ENCODE measurements at regions not wholly inside any gene's neighbourhood (a gene's known extent, or its start where the extent isn't known, plus 50 kb on each side); places are given as distances from the start of the nearest gene placed in this dataset.

DNA sequence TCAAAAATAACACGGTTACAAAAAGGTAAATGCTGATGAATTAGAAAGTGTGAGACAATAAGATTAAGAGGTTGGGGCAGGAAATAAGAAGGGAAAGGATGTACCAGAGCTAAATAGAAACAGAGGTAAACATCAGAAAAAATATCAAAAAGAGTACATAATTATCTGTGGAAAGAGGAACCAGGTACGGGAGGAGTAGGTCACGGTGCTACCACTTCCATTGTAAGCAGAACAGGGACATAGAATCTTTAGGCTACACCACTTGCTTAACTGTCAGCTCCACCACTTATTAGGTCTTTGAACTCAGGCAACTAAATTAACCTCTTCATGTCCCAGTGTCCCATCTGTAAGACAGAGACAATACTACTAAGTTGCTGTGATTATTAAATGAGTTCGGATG is 350.3 kb downstream of the LRATD1 start:
- TF ChIP-seq GATA2 (IDR thresholded peaks at IDR 0.05; ENCODE audit: low read depth, low read length): no peak
- no peak for TF ChIP-seq GATA3 (IDR thresholded peaks at IDR 0.05; ENCODE audit: low read depth, low read length)

- TF ChIP-seq GATA2 (IDR thresholded peaks at IDR 0.05; ENCODE audit: low read depth, low read length) (no peak), GATA3 (IDR thresholded peaks at IDR 0.05; ENCODE audit: low read depth, low read length) (no peak)
Observed at GRCh38 chr2:14988600-14988999, 356.1 kb downstream of the LRATD1 start.

DNA sequence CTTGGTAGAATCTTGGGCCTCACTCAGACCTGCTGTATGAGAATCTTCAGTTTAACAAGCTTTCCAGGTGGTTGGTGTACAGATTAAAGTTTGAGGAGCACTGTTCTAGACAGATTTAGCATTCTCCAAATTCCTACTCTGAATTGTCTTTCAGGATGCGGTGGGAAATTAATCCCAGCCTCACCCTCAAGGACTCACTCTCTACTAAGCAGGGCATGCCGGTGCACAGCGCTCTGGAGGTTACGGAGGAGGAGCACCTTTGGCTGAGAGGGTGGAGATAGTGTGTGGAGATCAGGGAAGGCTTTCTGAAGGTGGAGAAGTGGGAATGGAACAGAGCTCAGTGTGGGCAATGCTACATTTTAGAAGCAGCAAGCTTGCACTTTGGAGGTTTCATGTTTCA is 359.2 kb downstream of the LRATD1 start:
- TF ChIP-seq GATA2 (IDR thresholded peaks at IDR 0.05; ENCODE audit: low read depth, low read length) (no peak), GATA3 (IDR thresholded peaks at IDR 0.05; ENCODE audit: low read depth, low read length) (no peak)

DNA sequence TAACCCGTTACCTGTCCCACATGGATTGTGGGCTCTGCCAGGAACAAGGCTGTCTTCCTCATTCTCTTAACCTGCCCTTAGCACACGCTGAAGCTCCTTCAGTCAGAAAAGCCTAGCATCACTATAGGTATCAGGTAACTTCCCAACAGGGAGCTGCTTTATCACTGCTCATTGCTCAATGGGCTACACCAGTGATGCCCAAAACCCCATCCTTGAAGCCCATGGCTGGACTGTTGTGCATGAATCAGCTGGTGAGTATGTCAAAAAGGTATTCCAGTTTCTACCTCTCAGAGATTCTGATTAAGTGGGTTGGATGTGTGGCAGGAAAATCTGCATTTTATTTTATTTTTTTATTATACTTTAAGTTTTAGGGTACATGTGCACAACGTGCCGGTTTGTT is 362.2 kb downstream of the LRATD1 start:
- TF ChIP-seq GATA3 (IDR thresholded peaks at IDR 0.05; ENCODE audit: low read depth, low read length) (no peak), GATA2 (IDR thresholded peaks at IDR 0.05; ENCODE audit: low read depth, low read length) (no peak)

DNA sequence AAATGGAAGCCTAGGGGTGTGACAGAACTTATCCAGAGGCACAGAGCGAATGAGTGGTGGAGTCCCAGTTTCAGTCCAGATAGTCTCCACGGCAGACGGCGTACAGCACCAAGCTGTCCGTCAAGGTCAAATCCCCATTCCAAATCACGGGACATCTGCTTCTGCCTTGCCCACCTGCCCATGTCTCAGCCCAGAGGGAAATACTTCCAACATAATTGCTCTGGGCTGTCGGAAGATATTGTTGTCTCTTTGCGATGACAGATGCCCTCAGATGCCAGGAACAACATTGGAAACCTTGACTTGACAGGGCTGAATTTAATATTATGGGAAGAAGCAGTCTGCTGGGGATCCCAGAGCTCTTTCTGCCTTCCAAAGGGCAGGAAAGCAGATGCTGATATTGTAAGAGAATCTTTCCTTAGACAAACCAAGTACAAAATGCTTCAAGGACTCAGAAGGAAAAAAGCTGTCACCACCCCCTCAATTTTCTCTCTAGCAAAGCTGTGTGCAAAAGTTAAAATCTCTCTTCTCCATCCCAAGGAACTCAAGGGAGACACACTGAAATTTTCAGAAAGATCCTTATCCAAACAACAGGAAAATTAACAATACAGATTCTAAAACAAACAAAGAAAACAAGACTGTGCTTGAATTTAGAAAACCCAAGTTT is 364.0 kb downstream of the LRATD1 start:
- TF ChIP-seq GATA3 (IDR thresholded peaks at IDR 0.05; ENCODE audit: low read depth, low read length) (no peak), GATA2 (IDR thresholded peaks at IDR 0.05; ENCODE audit: low read depth, low read length) (no peak)

DNA sequence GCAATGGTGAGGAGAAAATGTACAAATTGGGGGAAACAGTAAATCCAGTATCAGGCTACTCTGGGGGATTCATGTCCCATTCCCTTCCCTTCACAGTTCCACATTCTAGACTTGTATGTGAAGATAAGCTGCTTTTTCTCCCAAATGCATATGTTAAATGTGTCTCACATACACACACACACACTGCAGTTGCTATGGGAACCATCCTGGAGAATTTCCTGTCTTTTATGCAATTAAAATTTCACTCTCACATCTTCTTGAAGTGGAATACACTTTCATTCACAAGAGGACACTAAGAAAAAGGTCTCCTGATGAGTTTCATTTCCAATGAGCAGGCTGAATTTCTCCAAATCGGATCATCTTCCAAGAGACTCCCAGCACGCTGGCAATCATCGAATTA is 366.0 kb downstream of the LRATD1 start:
- TF ChIP-seq GATA3 (IDR thresholded peaks at IDR 0.05; ENCODE audit: low read depth, low read length): no peak
- no peak for TF ChIP-seq GATA2 (IDR thresholded peaks at IDR 0.05; ENCODE audit: low read depth, low read length)

- TF ChIP-seq GATA2 (IDR thresholded peaks at IDR 0.05; ENCODE audit: low read depth, low read length) (no peak), GATA3 (IDR thresholded peaks at IDR 0.05; ENCODE audit: low read depth, low read length) (no peak)
Observed at GRCh38 chr2:14999114-14999661, 366.7 kb downstream of the LRATD1 start.

DNA sequence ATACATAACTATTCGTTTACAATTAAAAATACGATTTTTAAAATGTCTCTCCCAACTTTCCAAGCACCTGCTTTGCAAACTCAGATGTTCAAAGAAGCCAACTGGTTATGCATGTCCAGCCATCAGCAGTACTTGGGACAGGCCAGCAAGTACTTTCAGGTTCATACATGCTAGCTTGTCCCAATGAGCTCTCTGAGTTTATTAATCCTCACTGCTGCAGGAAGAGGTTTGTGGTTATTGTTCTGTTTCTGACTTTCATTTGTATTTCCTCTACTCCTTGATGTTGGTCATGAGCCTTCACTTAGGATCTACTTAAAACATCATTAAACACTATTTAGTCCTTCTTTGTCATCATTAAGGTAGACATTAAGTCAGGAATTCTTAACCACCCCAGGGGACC is 374.1 kb downstream of the LRATD1 start:
- TF ChIP-seq GATA2 (IDR thresholded peaks at IDR 0.05; ENCODE audit: low read depth, low read length) (no peak), GATA3 (IDR thresholded peaks at IDR 0.05; ENCODE audit: low read depth, low read length) (no peak)

DNA sequence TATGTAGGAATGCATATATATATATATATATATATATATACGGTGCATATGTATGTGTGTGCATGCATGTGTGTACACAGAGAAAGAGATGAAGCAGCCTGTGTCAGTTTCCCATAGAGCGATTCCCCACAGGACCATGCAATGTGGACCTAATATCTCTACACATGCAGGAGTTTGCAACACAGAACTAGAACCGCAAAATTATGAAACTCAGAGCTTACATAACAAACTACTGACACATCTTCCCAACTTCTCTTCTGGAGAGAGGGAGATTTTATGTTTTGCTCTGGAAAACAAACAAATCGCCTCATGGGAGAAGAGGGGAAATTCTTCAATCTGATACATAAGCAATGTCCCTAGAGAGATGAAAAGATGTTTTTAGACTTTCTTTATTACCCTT is 377.2 kb downstream of the LRATD1 start:
- TF ChIP-seq GATA3 (IDR thresholded peaks at IDR 0.05; ENCODE audit: low read depth, low read length): no peak
- TF ChIP-seq GATA2 (IDR thresholded peaks at IDR 0.05; ENCODE audit: low read depth, low read length): no peak

DNA sequence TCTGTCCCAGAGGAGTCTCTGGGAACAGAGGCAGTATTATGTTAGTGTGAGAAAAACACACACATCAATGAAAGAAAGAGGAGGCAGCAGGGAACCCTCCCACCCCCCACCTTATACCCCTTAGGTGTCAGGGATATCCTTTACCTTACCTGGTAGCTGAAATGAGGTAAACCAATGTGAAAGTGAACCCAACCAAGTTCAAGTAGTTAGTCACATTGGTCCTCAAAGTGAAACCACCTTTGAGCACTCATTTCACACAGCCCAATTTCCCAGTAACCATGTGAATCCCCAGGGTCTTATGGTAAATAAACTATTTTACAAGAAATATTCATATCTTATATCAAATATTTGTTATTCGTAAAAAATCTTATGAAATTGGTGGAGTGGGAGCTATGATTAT is 377.8 kb downstream of the LRATD1 start:
- TF ChIP-seq GATA3 (IDR thresholded peaks at IDR 0.05; ENCODE audit: low read depth, low read length): no peak
- TF ChIP-seq GATA2 (IDR thresholded peaks at IDR 0.05; ENCODE audit: low read depth, low read length): no peak

- TF ChIP-seq GATA3 (IDR thresholded peaks at IDR 0.05; ENCODE audit: low read depth, low read length) (no peak), GATA2 (IDR thresholded peaks at IDR 0.05; ENCODE audit: low read depth, low read length) (no peak)
Observed at GRCh38 chr2:15018814-15019213, 386.3 kb downstream of the LRATD1 start.

GRCh38 chr2:15023221-15023620 is 390.7 kb downstream of the LRATD1 start:
- no peak for TF ChIP-seq GATA3 (IDR thresholded peaks at IDR 0.05; ENCODE audit: low read depth, low read length)
- no peak for TF ChIP-seq GATA2 (IDR thresholded peaks at IDR 0.05; ENCODE audit: low read depth, low read length)

DNA sequence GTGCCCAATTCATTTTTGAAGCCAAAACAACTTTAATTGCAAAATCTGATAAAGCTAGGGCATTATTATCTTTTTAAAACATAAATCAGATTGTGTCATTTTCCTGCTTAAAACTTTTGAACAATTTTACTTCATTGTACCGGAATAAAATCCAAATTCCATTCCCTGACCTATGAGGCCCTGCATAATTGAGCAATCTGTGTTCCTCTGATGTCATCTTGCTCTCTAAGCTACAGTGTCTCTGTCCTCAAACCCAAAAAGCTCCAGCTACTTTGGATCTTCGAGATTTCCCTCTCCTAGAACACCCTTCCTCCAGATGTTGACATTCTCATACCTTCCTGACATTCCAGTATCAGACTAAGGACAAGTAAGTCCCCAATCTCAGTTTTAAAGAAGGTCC is 395.9 kb downstream of the LRATD1 start:
- TF ChIP-seq GATA3 (IDR thresholded peaks at IDR 0.05; ENCODE audit: low read depth, low read length): no peak
- no peak for TF ChIP-seq GATA2 (IDR thresholded peaks at IDR 0.05; ENCODE audit: low read depth, low read length)

DNA sequence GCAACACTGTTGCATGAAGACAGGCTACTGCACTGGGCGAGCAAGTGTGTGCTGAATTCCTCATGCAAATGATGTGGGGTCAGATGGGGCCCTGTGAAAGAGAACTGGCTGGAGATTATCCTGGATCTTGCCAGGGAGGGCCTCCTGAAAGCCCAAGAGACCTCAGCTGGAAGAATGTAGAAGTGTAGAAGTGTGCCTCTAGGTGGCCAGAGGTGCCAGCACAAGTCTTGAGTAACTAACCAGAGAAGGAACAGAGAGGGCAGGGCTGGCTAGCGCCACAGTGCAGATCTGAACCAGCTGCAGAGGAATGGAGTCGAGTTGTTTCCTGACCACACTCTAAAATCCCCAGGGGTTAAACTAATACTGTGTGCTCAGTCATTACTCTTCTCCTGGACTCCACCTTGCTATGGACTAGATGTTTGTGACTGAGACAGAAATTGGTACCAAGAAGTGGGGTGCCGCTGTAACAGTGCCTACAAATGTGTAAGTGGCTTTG is 399.3 kb downstream of the LRATD1 start:
- TF ChIP-seq GATA2 (IDR thresholded peaks at IDR 0.05; ENCODE audit: low read depth, low read length) (no peak), GATA3 (IDR thresholded peaks at IDR 0.05; ENCODE audit: low read depth, low read length) (no peak)

DNA sequence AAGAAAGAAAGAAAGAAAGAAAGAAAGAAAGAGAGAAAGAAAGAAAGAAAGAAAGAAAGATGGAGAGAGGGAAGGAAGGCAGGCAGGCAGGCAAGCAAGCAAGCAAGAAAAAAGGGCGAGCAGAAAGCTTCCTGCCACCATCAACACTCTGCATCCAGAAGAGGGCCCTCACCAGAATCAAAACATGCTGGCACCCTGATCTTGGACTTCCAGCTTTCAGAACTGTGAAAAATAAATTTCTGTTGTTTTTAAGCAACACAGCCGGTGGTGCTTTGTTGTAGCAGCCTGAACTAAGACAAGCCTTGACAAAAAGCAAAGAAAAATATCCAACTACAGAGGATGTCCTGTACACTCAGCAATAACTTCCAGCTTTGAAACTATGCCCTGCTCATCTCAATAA is 401.7 kb downstream of the LRATD1 start:
- TF ChIP-seq GATA2 (IDR thresholded peaks at IDR 0.05; ENCODE audit: low read depth, low read length) (no peak), GATA3 (IDR thresholded peaks at IDR 0.05; ENCODE audit: low read depth, low read length) (no peak)

All from SH-SY5Y (cell line).